Stimulated activated CD8-positive, alpha-beta memory T cell treated with anti-CD3 and anti-CD28 coated beads, Interleukin-7, amount 100 ng/mL, for 24 hours (primary cell): ENCODE measurements at regions not wholly inside any gene's neighbourhood (a gene's known extent, or its start where the extent isn't known, plus 50 kb on each side); places are given as distances from the start of the nearest gene placed in this dataset.

Experiments used
- DNase-seq: peaks from one replicate; pipeline ENCODE4 v3.0.0-alpha.2; 2020; ENCODE audit warnings: low read depth

GRCh38 chr2:128450211-128451024, 131.8 kb upstream of the HS6ST1 start:
- no peak for DNase-seq

DNA sequence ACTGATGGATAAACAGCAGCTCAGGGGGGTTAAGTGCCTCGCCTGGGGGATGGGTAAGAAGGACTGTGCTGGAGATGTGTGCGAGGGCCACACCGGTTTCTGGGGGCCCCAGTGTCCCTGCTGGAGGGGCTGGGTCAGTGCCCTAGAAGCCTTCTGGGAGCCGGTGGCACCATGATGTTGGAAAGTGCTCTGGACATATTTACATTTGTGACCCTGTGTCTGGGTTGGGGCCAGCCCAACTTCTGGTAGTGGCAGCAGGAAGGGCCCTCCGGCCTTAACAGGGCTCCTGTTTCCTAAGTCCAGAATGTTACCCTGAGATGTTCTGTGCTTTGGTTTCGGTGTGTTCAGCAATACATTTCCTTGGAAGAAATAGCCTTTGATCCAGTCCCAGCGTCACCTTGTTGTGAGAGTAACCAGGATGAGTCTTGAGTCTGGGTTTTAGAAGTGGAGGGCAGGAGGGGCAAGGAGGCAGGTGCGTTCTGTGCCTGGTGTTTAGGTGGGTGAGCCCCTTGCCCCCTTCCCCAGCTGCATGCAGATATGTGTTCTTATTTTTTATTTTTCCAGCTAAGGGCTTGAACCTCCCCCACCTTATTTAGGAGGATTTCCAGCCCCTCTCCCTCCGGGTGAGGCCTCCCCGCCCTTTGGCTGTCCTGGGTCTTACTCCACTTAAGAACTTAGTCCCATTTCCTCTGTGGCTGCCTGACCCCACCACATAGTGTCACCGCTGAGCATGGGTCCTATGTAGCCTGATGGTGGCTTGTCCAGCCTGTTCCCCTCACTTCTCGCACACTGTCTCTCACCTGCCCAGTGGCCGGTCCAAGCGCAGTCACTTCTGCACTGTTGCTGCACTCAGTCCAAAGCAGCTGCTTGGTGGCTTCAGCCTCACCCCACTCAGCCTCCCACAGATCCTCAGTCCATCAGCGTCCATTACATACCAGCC, 132.7 kb upstream of the HS6ST1 start:
- DNase-seq, result no peak

DNA sequence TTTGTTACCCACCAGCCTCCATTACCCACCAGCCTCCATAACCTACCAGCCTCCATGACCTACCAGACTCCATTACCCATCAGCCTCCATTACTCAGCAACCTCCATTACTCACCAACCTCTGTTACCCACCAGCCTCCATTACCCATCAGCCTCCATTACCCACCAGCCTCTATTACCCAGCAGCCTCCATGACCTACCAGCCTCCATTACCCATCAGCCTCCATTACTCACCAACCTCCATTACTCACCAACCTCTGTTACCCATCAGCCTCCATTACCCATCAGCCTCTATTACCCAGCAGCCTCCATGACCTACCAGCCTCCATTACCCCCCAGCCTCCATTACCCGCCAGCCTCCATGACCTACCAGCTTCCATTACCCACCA, 133.3 kb upstream of the HS6ST1 start:
- no peak for DNase-seq

DNA sequence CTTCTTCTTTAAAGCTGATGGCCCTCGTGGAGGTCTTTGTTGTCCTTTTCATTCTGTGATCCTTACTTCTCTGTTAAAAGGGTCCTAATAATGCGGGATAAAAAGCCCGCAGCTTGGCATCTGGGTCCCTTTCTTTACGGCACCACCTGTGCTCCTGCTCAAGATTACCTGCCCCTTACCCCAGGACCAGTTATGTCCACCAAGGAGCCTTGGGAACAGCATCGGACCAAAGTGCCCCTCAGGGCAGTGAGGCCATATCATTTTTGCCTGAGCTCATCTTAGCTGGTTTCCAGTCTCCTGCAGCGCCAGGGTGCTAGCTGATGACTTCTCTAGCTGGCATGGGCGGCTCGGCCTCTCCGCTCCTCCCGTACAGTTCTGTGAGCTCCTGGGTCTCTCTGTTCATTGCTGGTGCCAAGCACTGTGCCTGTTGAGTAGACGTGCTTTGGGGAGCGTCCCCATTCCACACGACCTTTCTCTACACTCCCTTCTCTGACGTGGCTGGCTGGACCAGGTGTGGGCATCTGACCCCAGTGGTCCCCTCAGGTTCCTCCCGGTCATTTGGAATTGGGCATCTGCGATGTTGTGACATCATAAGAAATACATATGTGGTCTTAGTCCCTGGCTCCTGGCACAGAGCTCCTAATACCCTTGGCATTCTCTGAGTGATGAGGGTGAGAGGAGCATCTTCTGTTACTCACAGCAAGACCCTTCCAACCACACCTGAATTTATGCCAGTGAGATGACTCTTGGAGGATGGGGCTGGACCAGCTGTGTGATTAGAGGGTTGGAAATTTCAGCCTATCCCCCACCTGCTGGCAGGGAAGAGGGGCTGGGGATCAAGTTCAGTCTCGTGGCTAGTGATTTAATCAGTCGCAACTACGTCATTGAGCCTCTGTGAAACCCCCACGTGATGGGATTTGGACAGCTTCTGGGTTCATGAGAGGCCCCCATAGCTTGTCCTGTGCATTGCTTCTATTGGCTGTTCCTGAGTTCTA, 134.2 kb upstream of the HS6ST1 start:
- DNase-seq, result no peak

DNA sequence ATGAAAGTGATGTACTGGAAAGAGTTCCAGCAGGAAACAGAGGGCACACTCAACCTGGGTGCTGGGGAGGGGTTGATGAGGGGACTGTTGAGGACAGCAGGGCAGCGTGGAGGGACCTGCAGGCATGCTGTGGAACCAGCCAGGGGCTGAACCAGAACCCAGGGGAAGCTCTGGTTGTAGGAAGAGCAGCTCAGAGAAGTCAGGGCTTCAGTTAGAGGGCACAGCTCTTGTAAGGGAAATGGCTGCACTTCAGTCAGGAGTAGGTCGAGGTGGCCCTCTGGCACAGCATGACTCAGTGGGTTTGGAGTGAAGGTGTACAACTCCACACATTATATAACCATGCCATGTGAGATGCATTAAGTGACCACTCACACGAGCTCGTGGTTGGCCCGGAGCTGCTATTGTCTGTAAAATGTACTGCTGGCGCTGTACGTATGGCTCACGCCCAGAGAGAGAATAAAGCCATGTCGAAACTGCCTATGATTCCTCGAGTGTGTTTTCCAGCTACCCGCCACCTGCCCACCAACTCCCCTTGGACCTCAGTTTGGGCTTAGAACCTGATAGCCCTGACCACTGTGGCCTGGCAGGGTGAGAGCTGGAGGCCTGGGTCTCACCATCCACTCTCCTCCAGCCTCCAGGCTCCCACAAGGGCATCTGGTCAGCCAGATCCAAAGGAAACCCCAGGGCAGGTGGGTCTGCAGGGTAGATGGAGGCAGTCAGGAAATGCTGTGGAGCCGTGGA, 136.5 kb upstream of the HS6ST1 start:
- DNase-seq, result no peak

DNA sequence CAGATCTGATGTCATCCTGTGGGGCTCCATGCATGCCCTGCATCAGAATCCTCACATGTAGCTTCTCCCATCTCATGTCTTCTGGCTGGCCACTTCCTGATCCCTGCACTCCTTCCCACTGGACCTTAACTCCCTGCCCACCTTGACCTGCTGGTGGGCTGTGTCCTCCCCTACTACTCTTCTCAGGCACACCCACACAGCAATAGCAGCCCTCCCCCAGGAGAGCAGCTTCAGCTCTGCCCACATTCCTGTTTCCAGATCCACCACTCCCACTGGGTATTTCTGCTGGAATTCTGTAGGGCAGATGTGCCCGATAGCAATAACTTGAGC, 137.0 kb upstream of the HS6ST1 start:
- no peak for DNase-seq

- DNase-seq, result no peak
Measured at GRCh38 chr2:128456281-128456680, 137.6 kb upstream of the HS6ST1 start.

GRCh38 chr2:128457006-128457604, 138.4 kb upstream of the HS6ST1 start:
- DNase-seq, result no peak

- no peak for DNase-seq
Measured at GRCh38 chr2:128457716-128458115, 139.0 kb upstream of the HS6ST1 start.

DNA sequence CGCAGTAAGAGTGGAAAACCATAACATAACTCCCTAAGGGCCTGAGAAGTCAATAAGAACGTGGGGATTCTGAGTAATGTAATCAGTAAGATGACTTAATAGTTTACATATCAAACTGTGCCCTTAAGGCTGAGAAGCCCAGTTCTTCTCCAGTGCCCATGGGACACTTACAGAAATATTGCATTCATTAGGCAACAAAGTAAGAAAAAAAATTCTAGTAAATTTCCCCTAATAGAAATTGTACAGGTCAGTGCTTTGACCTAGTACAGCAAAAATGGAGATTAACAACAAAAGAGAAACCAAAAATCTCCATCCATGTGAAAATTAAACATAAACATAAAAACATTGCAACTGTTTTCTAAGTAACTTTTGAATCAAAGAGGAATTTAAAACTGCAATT, 139.8 kb upstream of the HS6ST1 start:
- DNase-seq, result no peak

DNA sequence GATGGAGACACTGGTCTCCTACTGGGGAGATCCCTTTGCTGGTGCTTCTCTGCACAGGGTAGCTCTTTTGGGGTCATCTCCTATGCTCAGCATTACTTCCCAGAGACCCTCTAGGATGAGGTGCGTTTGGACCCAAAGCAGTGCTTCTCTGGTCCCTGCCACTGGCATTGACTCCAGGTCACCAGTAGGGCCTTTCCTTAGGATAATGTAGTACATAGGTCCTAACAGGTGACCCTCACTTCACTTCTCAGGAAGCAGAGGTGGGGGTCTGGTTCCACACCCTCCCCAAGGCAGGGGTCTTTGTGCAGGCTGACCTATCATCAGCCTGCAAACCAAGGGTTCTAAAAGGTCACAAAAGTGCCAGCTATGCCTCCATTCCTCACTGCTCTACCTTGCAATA, 145.8 kb upstream of the HS6ST1 start:
- DNase-seq, result no peak

DNA sequence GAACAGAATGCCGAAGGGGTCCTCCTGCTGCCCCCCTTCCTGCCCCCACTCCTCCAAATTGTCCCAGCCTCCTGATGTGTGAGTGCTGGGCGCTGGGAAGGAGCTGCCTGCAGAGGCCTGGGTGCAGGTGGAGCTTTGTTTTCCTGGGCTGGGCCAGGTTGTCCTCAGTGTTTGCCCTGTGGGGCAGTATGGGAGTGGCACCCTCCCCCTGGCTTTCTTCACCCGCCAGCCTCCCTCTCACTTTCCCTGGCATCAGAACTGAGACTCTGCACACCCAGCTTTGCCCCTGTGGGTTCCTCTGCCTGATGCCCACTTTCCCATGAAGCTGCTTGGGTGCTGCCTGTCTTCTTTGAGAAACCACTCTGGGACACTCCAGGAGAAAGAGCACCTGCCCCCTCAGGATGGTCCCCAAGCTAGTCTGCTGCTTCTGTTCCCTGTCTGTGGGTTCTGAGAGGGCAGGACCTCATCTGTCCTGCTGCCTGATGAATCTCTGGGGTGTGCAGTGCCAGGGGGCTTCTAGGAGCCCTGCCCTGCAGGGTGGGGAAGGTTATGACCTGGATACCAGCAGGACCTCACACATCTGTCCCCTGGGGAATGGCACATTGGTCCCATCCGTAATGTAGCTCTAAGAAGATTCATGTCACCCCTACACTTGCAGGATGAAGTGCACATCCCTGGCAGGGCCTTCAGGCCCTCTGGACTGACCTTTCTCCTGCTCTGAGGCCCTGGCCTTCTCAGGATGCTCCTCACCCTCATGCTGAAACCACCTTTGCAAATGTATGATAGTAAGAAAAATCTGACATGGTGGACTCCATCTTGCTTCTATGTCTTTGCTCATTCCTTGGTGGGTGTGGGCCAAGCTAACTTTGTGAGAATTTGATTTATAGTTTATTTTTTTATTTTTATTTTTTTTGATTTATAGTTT, 146.8 kb upstream of the HS6ST1 start:
- no peak for DNase-seq

- no peak for DNase-seq
Measured at GRCh38 chr2:128466376-128466775, 147.7 kb upstream of the HS6ST1 start.

- DNase-seq, result no peak
Measured at GRCh38 chr2:128466776-128467175, 148.1 kb upstream of the HS6ST1 start.

DNA sequence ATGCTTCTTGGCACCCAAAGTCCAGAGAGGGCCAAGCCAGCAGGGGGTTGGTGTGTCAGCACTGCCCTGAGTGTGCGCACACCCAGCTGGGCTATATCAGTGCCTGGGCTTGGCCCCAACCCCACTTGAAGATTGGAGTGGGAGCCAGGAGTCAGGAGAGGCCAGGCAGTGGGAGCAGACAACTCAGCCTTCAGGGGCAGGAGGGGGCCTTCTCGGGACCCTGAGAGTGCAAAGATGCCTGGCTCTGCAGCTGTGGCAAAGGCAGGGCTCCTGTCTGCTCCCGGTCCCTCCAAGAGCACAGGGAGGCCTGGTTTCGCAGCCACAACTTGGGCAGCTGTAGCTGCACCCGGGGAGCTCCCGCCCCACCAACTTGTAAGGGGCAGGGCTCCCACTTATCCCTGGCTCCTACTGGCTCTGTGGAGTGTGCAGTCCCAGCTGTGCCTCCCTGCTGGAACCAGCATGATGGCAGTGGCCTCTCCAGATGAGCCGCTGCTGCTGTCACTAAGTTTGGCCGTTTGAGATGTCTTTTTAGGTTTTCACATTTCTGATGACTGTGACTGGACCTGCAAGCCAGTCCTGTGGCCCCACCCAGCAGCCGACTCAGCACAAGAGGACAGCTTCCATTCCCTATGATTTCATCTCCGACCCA, 148.8 kb upstream of the HS6ST1 start:
- no peak for DNase-seq

- DNase-seq, result no peak
Measured at GRCh38 chr2:128468186-128468920, 149.7 kb upstream of the HS6ST1 start.

DNA sequence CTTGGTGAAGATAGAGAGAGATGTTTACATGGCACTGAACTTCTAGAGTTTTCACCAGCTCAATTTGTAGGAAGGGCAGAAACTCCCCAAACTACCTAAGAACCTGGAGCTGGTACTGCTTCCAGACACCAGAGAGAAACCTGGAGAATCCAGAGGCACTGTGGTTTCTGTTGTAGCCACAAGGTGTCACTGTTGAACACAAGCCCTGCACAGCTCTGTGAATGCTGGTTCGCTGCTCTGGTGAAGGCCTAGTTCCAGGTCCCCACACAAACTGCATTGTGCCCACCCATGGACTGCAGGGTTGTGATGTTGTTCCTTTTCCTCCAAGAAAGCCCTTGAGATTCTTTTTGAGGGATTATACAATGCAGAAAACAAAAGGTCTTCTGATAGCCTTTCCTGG, 150.5 kb upstream of the HS6ST1 start:
- no peak for DNase-seq

- no peak for DNase-seq
Measured at GRCh38 chr2:128469875-128470274, 151.2 kb upstream of the HS6ST1 start.

DNA sequence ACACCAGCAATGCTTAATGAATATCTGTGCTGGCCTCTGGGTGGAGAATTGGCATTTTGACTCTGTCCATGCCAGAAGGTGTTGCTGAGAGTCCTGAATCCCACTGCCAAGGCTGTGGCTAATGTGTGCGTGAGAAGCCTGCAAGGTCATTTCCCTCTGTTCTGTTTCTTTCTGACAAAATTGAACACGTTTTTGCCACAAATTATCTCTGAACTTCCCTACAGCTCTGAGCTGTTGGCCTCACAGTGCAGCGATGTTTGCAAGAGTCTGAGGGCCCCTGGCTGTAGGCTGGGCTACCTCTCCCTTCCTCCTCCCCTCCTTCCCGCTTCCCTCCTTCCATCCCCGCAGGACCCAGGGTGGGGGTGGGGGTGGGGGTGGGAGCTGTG, 154.1 kb upstream of the HS6ST1 start:
- no peak for DNase-seq
